ENCODE measurements at regions not wholly inside any gene's neighbourhood (a gene's known extent, or its start where the extent isn't known, plus 50 kb on each side); places are given as distances from the start of the nearest gene placed in this dataset.

GRCh38 chr10:33120275-33120674, 162.2 kb upstream of the ITGB1 start:
- Histone ChIP-seq H2AFZ (ENCODE audit: low read depth, low read length, severe bottlenecking) (no peak overlapping the region), H3K36me3 (ENCODE audit: low read length) (no peaks in the 10 kb centered on the region), H3K9me2 (replicated peaks; ENCODE audit: insufficient read depth, low read length) (no peaks in the 10 kb centered on the region), H3K9me3 (ENCODE audit: insufficient read depth, low read length) (no peaks in the 10 kb centered on the region), H3K4me3 (ENCODE audit: insufficient read depth, low read length, poor library complexity, severe bottlenecking) (no peak overlapping the region), H3K4me2 (ENCODE audit: low read depth, low read length, poor library complexity, severe bottlenecking) (no peak overlapping the region), H3K9ac (ENCODE audit: low read length) (no peak overlapping the region), H3K79me2 (ENCODE audit: insufficient read depth, low read length) (no peaks in the 10 kb centered on the region), H3K27me3 (ENCODE audit: low read length) (no peaks in the 10 kb centered on the region), H3K27ac (ENCODE audit: low read depth, low read length) (no peak overlapping the region), H3F3A (ENCODE audit: insufficient read depth) (no peaks in the 10 kb centered on the region), H4K20me1 (ENCODE audit: low read depth, low read length) (no peaks in the 10 kb centered on the region)
- TF ChIP-seq CTCF (IDR thresholded peaks at IDR 0.05; ENCODE audit: insufficient read depth, low read length, poor library complexity, severe bottlenecking) (no peak), EZH2phosphoT487 (conservative IDR thresholded peaks at IDR 0.05; ENCODE audit: low read length) (no peak)

- H3K9me3 ChIP-seq (ENCODE audit: insufficient read depth, low read length), result no peaks in the 10 kb centered on the region
- no peak overlapping the region for H3K4me2 ChIP-seq (ENCODE audit: low read depth, low read length, poor library complexity, severe bottlenecking)
- H3K36me3 ChIP-seq (ENCODE audit: low read length), result no peaks in the 10 kb centered on the region
- no peaks in the 10 kb centered on the region for H4K20me1 ChIP-seq (ENCODE audit: low read depth, low read length)
- H3K79me2 ChIP-seq (ENCODE audit: insufficient read depth, low read length), result no peaks in the 10 kb centered on the region
- no peak overlapping the region for H3K9ac ChIP-seq (ENCODE audit: low read length)
- H3K4me3 ChIP-seq (ENCODE audit: insufficient read depth, low read length, poor library complexity, severe bottlenecking), result no peak overlapping the region
- no peaks in the 10 kb centered on the region for H3F3A ChIP-seq (ENCODE audit: insufficient read depth)
- no peak overlapping the region for H2AFZ ChIP-seq (ENCODE audit: low read depth, low read length, severe bottlenecking)
- no peaks in the 10 kb centered on the region for H3K27me3 ChIP-seq (ENCODE audit: low read length)
- H3K27ac ChIP-seq (ENCODE audit: low read depth, low read length), result no peak overlapping the region
- TF ChIP-seq CTCF (IDR thresholded peaks at IDR 0.05; ENCODE audit: insufficient read depth, low read length, poor library complexity, severe bottlenecking) (no peak), EZH2phosphoT487 (conservative IDR thresholded peaks at IDR 0.05; ENCODE audit: low read length) (no peak)
- H3K9me2 ChIP-seq (replicated peaks; ENCODE audit: insufficient read depth, low read length), result no peaks in the 10 kb centered on the region
Measured at GRCh38 chr10:33117816-33118215, 159.8 kb upstream of the ITGB1 start.

- no peak overlapping the region for H2AFZ ChIP-seq (ENCODE audit: low read depth, low read length, severe bottlenecking)
- no peaks in the 10 kb centered on the region for H3F3A ChIP-seq (ENCODE audit: insufficient read depth)
- no peak overlapping the region for H3K4me2 ChIP-seq (ENCODE audit: low read depth, low read length, poor library complexity, severe bottlenecking)
- H4K20me1 ChIP-seq (ENCODE audit: low read depth, low read length), result no peaks in the 10 kb centered on the region
- no peak overlapping the region for H3K4me3 ChIP-seq (ENCODE audit: insufficient read depth, low read length, poor library complexity, severe bottlenecking)
- TF ChIP-seq CTCF (IDR thresholded peaks at IDR 0.05; ENCODE audit: insufficient read depth, low read length, poor library complexity, severe bottlenecking), result no peak
- TF ChIP-seq EZH2phosphoT487 (conservative IDR thresholded peaks at IDR 0.05; ENCODE audit: low read length), result no peak
- no peak overlapping the region for H3K27ac ChIP-seq (ENCODE audit: low read depth, low read length)
- no peaks in the 10 kb centered on the region for H3K36me3 ChIP-seq (ENCODE audit: low read length)
- no peaks in the 10 kb centered on the region for H3K9me2 ChIP-seq (replicated peaks; ENCODE audit: insufficient read depth, low read length)
- H3K27me3 ChIP-seq (ENCODE audit: low read length), result no peaks in the 10 kb centered on the region
- H3K9ac ChIP-seq (ENCODE audit: low read length), result no peak overlapping the region
- no peaks in the 10 kb centered on the region for H3K9me3 ChIP-seq (ENCODE audit: insufficient read depth, low read length)
- H3K79me2 ChIP-seq (ENCODE audit: insufficient read depth, low read length), result no peaks in the 10 kb centered on the region
Measured at GRCh38 chr10:33117230-33117629, 159.2 kb upstream of the ITGB1 start.

Data from SU-DHL-6 (cell line).